ENCODE measurements at regions not wholly inside any gene's neighbourhood (a gene's known extent, or its start where the extent isn't known, plus 50 kb on each side); places are given as distances from the start of the nearest gene placed in this dataset.

GRCh38 chr20:17841751-17842215, 126.8 kb downstream of the SNX5 start:
- POLR2A ChIA-PET: no interaction called here
- CTCF ChIA-PET: no interaction called here

- CTCF ChIA-PET: no interaction called here
- POLR2A ChIA-PET: no interaction called here
Observed at GRCh38 chr20:17840423-17840822, 128.2 kb downstream of the SNX5 start.

- ChIA-PET CTCF (interaction anchor here (0.6 kb wide), 1 partner anchor 217 kb away, joined by 3 read pairs; no protein-coding TSS in a partner anchor), POLR2A (no interaction called here)
Observed at GRCh38 chr20:17838921-17839320, 129.7 kb downstream of the SNX5 start.

- ChIA-PET POLR2A (no interaction called here), CTCF (no interaction called here)
Observed at GRCh38 chr20:17837179-17837578, 131.4 kb downstream of the SNX5 start.

- POLR2A ChIA-PET: no interaction called here
- CTCF ChIA-PET: no interaction called here
Observed at GRCh38 chr20:17836303-17836861, 132.2 kb downstream of the SNX5 start.

- POLR2A ChIA-PET: no interaction called here
- CTCF ChIA-PET: no interaction called here
Observed at GRCh38 chr20:17835934-17836300, 132.7 kb downstream of the SNX5 start.

- CTCF ChIA-PET: no interaction called here
- POLR2A ChIA-PET: no interaction called here
Observed at GRCh38 chr20:17835240-17835933, 133.2 kb downstream of the SNX5 start.

- ChIA-PET CTCF (no interaction called here), POLR2A (no interaction called here)
Observed at GRCh38 chr20:17834804-17835203, 133.8 kb downstream of the SNX5 start.

- POLR2A ChIA-PET: no interaction called here
Observed at GRCh38 chr20:17833036-17833674, 133.4 kb downstream of the BANF2 start.

GRCh38 chr20:17832236-17832915, 132.6 kb downstream of the BANF2 start:
- CTCF ChIA-PET: no interaction called here
- POLR2A ChIA-PET: no interaction called here

More at GRCh38 chr20:17833036-17833674, 133.4 kb downstream of the BANF2 start:
- CTCF ChIA-PET: no interaction called here

GRCh38 chr20:17828598-17829144, 128.9 kb downstream of the BANF2 start:
- POLR2A ChIA-PET: no interaction called here
- CTCF ChIA-PET: no interaction called here

GRCh38 chr20:17827759-17828559, 128.2 kb downstream of the BANF2 start:
- CTCF ChIA-PET: no interaction called here
- POLR2A ChIA-PET: no interaction called here

- ChIA-PET POLR2A (no interaction called here), CTCF (no interaction called here)
Observed at GRCh38 chr20:17827079-17827478, 127.3 kb downstream of the BANF2 start.

GRCh38 chr20:17825960-17826843, 126.4 kb downstream of the BANF2 start:
- POLR2A ChIA-PET: no interaction called here
- CTCF ChIA-PET: no interaction called here

GRCh38 chr20:17825252-17825959, 125.6 kb downstream of the BANF2 start:
- POLR2A ChIA-PET: no interaction called here
- CTCF ChIA-PET: no interaction called here

GRCh38 chr20:17824676-17825251, 125.0 kb downstream of the BANF2 start:
- ChIA-PET CTCF (no interaction called here), POLR2A (no interaction called here)

- ChIA-PET CTCF (no interaction called here), POLR2A (no interaction called here)
Observed at GRCh38 chr20:17823409-17824144, 123.8 kb downstream of the BANF2 start.

Data from activated CD8-positive, alpha-beta memory T cell treated with anti-CD3 and anti-CD28 coated beads for 36 hours (primary cell).